Loucy (cell line): ENCODE measurements at regions not wholly inside any gene's neighbourhood (a gene's known extent, or its start where the extent isn't known, plus 50 kb on each side); places are given as distances from the start of the nearest gene placed in this dataset.

Experiments used
- EZH2phosphoT487 ChIP-seq: fragments of 200-600 bp; IDR thresholded peaks from 2 replicates; pipeline ENCODE4 v1.6.1; 2018; ENCODE audit warnings: antibody characterized with exemption, mild to moderate bottlenecking, moderate library complexity, borderline replicate concordance
- TF ChIP-seq, protein P1 (sequence below): fragments of 200-600 bp; sonication (generic); conservative IDR thresholded peaks from 2 replicates; pipeline ENCODE4 v1.5.1; 2014; ENCODE audit warnings: mild to moderate bottlenecking, antibody characterized with exemption, low read length

- TF ChIP-seq, protein P1, sequence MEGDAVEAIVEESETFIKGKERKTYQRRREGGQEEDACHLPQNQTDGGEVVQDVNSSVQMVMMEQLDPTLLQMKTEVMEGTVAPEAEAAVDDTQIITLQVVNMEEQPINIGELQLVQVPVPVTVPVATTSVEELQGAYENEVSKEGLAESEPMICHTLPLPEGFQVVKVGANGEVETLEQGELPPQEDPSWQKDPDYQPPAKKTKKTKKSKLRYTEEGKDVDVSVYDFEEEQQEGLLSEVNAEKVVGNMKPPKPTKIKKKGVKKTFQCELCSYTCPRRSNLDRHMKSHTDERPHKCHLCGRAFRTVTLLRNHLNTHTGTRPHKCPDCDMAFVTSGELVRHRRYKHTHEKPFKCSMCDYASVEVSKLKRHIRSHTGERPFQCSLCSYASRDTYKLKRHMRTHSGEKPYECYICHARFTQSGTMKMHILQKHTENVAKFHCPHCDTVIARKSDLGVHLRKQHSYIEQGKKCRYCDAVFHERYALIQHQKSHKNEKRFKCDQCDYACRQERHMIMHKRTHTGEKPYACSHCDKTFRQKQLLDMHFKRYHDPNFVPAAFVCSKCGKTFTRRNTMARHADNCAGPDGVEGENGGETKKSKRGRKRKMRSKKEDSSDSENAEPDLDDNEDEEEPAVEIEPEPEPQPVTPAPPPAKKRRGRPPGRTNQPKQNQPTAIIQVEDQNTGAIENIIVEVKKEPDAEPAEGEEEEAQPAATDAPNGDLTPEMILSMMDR = no peak
- TF ChIP-seq EZH2phosphoT487 = no peak
Measured at GRCh38 chr3:65284961-65285360, 597.2 kb upstream of the ADAMTS9 start.
